B cell (primary cell): ENCODE measurements at regions not wholly inside any gene's neighbourhood (a gene's known extent, or its start where the extent isn't known, plus 50 kb on each side); places are given as distances from the start of the nearest gene placed in this dataset.

Source experiments
- ATAC-seq: fragments of 200-7000 bp; cut with Tn5 transposase; one replicate; pipeline ENCODE4 v1.10.0; 2021; ENCODE audit warnings: low read depth, mild to moderate bottlenecking, moderate number of reproducible peaks, moderate library complexity
- CTCF ChIA-PET: fragments of 350-600 bp; sonication (Branson Sonifier 250); formaldehyde crosslinking; loops from one replicate; lab custom pipeline; 2021; ENCODE audit warnings: antibody characterized with exemption, inconsistent platforms; lab: Charles Lee
- POLR2A ChIA-PET: fragments of 350-600 bp; sonication (Branson Sonifier 250); formaldehyde crosslinking; loops from one replicate; lab custom pipeline; 2021; ENCODE audit warnings: antibody characterized with exemption; lab: Charles Lee
- DNase-seq: peaks from one replicate; pipeline ENCODE4 v3.0.0; 2013
- H2AFZ ChIP-seq: 2 replicates; pipeline ENCODE4 v1.6.1; 2012; ENCODE audit warnings: mild to moderate bottlenecking, low read depth, low read length; ENCODE audit not compliant: insufficient read depth, poor library complexity, severe bottlenecking
- H3K27ac ChIP-seq, 2 donors: 1 replicate in 1 of 2; 2 replicates in 1 of 2; pipeline ENCODE4 v1.5.1; 2012 to 2013; ENCODE audit warnings: low read length in 2 of 2, mild to moderate bottlenecking in 2 of 2, moderate library complexity in 1 of 2
- H3K27me3 ChIP-seq, 4 experiments: fragments of 200-600 bp in 1 of 4; sonication (generic) in 1 of 4; replicated peaks in 1 of 4; 1 replicate in 2 of 4; 2 replicates in 2 of 4; pipeline versions ENCODE4 v1.6.1 to v1.7.0; 2013 to 2016; ENCODE audit warnings: low read length in 3 of 4, mild to moderate bottlenecking in 2 of 4, mixed read lengths in 1 of 4, moderate library complexity in 1 of 4; ENCODE audit not compliant: insufficient read depth in 4 of 4, control insufficient read depth in 3 of 4; ENCODE audit errors: control extremely low read depth in 1 of 4
- H3K36me3 ChIP-seq, 2 experiments: replicated peaks in 1 of 2; 1 replicate in 1 of 2; 2 replicates in 1 of 2; pipeline versions ENCODE4 v1.6.1 to v1.7.1; 2013; ENCODE audit warnings: low read length in 1 of 2; ENCODE audit not compliant: insufficient read depth in 2 of 2, control insufficient read depth in 1 of 2; ENCODE audit errors: control extremely low read depth in 1 of 2, extremely low read depth in 1 of 2
- H3K4me1 ChIP-seq, 2 donors: fragments of 200-600 bp in 1 of 2; sonication (generic) in 1 of 2; 1 replicate in 1 of 2; 2 replicates in 1 of 2; pipeline versions ENCODE4 v1.5.1 to v1.6.1; 2013 to 2017; ENCODE audit warnings: low read length in 2 of 2; ENCODE audit not compliant: control insufficient read depth in 2 of 2, insufficient read depth in 2 of 2
- H3K4me2 ChIP-seq: replicated peaks from 2 replicates; pipeline ENCODE3; 2012; ENCODE audit warnings: mild to moderate bottlenecking, low read depth, low read length; ENCODE audit not compliant: poor library complexity, severe bottlenecking
- H3K4me3 ChIP-seq, 5 experiments: fragments of 200-600 bp in 1 of 5; sonication (generic) in 1 of 5; 1 replicate in 3 of 5; 2 replicates in 2 of 5; pipeline versions ENCODE4 v1.5.1 to v1.7.0; 2011 to 2016; ENCODE audit warnings: low read length in 4 of 5, mild to moderate bottlenecking in 4 of 5, low read depth in 2 of 5, control low read depth in 1 of 5, moderate library complexity in 1 of 5; ENCODE audit not compliant: insufficient read depth in 1 of 5; ENCODE audit errors: control extremely low read depth in 1 of 5, extremely low read depth in 1 of 5
- H3K79me2 ChIP-seq: fragments of 200-600 bp; sonication (generic); one replicate; pipeline ENCODE4 v1.6.0; 2016; ENCODE audit warnings: low read length; ENCODE audit not compliant: control insufficient read depth, insufficient read depth
- H3K9ac ChIP-seq: fragments of 200-600 bp; sonication (generic); 2 replicates; pipeline ENCODE4 v1.6.1; 2017; ENCODE audit warnings: mild to moderate bottlenecking, low read length, moderate library complexity
- H3K9me3 ChIP-seq, 3 donors: one replicate each; pipeline versions ENCODE4 v1.6.1 to v1.7.1; 2013; ENCODE audit warnings: low read length in 2 of 3; ENCODE audit not compliant: control insufficient read depth in 2 of 3, insufficient read depth in 1 of 3; ENCODE audit errors: control extremely low read depth in 1 of 3
- H4K20me1 ChIP-seq: 2 replicates; pipeline ENCODE4 v1.6.0; 2012; ENCODE audit warnings: mild to moderate bottlenecking, low read length; ENCODE audit not compliant: insufficient read depth, control insufficient read depth, poor library complexity, severe bottlenecking
- H3K27ac Mint-ChIP-seq: one replicate; pipeline ENCODE4 v1.8.0; 2021; ENCODE audit warnings: mixed read lengths
- H3K27me3 Mint-ChIP-seq: one replicate; pipeline ENCODE4 v1.8.0; 2021; ENCODE audit warnings: mixed read lengths
- H3K4me1 Mint-ChIP-seq: one replicate; pipeline ENCODE4 v1.8.0; 2021; ENCODE audit warnings: mixed read lengths
- H3K4me3 Mint-ChIP-seq: one replicate; pipeline ENCODE4 v1.8.0; 2021; ENCODE audit warnings: mixed read lengths
- H3K9me3 Mint-ChIP-seq: one replicate; pipeline ENCODE4 v1.8.0; 2022; ENCODE audit warnings: mixed read lengths; ENCODE audit not compliant: insufficient read depth
- EZH2 ChIP-seq: IDR thresholded peaks from 2 replicates; pipeline ENCODE4 v1.6.1; 2012; ENCODE audit warnings: borderline replicate concordance, low read depth, mild to moderate bottlenecking, moderate library complexity, low read length; ENCODE audit not compliant: insufficient read depth, poor library complexity, severe bottlenecking
- WGBS: methylation state at CpG from one replicate; pipeline ENCODE4 v1.1.5; 2013; ENCODE audit warnings: missing lambda C conversion rate; ENCODE audit not compliant: insufficient coverage; 5-methylcytosine and 5-hydroxymethylcytosine counted together
- intact Hi-C: fragments of 100-400 bp; cut with micrococcal nuclease; formaldehyde crosslinking; loops from one replicate; pipeline ENCODE4 v1.10.0; 2022
- TF ChIP-seq, protein P1 (sequence below): fragments of 200-600 bp; IDR thresholded peaks from one replicate; pipeline ENCODE4 v1.8.0; 2022; ENCODE audit warnings: antibody characterized with exemption, mild to moderate bottlenecking

DNA sequence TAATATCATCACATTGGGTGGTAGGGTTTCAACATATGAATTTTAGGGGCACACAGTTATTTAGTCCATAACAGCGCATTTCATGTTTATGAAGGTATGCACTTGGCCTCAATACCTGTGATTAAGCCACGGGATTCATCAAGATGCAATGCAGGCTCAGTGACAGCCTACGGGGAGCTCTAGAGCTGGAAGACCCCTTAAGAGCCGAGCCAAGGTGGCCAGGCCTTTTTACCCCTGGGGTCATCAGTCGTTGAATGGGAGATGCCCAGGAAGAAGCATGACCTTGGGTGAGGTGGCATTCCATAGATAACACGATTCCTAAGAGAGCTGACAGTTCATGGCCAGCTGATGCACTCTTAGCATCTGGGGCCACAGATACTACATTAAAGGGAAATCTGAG, 380.0 kb downstream of the ZNF536 start:
- ChIA-PET CTCF (no interaction called here), POLR2A (no interaction called here)
- no peak for ATAC-seq
- H3K4me3 Mint-ChIP-seq = no peak overlapping the region
- Histone ChIP-seq H3K79me2 (no peaks in the 10 kb centered on the region), H4K20me1 (no peaks in the 10 kb centered on the region), H3K9ac (no peak overlapping the region), H3K4me3 (no peak overlapping the region), H2AFZ (no peak overlapping the region), H3K4me2 (no peak overlapping the region), H3K27ac (no peak overlapping the region), H3K4me1 (no peaks in the 10 kb centered on the region), H3K27me3 (no peaks in the 10 kb centered on the region), H3K9me3 (peaks cover 0 to 13% (median 1%) of the 10 kb centered on the region in 3 donors), H3K36me3 (no peaks in the 10 kb centered on the region)
- intact Hi-C loops = no loop called here
- TF ChIP-seq, protein P1, sequence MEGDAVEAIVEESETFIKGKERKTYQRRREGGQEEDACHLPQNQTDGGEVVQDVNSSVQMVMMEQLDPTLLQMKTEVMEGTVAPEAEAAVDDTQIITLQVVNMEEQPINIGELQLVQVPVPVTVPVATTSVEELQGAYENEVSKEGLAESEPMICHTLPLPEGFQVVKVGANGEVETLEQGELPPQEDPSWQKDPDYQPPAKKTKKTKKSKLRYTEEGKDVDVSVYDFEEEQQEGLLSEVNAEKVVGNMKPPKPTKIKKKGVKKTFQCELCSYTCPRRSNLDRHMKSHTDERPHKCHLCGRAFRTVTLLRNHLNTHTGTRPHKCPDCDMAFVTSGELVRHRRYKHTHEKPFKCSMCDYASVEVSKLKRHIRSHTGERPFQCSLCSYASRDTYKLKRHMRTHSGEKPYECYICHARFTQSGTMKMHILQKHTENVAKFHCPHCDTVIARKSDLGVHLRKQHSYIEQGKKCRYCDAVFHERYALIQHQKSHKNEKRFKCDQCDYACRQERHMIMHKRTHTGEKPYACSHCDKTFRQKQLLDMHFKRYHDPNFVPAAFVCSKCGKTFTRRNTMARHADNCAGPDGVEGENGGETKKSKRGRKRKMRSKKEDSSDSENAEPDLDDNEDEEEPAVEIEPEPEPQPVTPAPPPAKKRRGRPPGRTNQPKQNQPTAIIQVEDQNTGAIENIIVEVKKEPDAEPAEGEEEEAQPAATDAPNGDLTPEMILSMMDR = no peak
- no peak for TF ChIP-seq EZH2
- no peaks in the 10 kb centered on the region for H3K4me1 Mint-ChIP-seq
- 75% methylated on average over 6 of the region's 6 CpGs for WGBS
- no peak overlapping the region for H3K27ac Mint-ChIP-seq
- H3K27me3 Mint-ChIP-seq = no peaks in the 10 kb centered on the region
- H3K9me3 Mint-ChIP-seq = peaks cover 6% of the 10 kb centered on the region
- DNase-seq = no peak

DNA sequence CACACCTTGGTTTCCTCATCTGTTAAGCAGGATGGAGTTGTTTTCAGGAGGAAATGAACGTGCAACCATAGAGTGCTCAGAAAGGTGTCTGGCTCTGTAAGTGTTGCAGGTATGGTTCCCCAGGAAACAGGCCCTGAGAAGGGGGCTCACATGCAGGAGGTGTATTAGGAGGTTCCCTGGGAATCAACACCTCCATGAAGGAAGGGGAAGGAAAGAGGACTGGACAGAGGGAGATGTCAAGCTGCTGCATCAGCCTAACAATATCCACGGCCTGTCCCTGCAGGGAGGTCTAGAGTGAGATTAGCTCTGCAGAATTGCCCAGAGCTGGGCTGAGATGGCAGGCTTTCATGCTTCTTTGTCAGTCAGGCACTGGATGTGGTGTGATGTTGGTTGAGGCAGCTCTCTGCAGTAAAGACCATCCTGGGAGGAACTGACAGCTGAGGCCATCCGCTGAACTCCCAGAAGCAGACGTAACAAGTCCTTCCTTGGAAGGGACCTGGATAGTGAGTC, 373.3 kb downstream of the ZNF536 start:
- no peak overlapping the region for H3K4me2 ChIP-seq
- H3K79me2 ChIP-seq = no peaks in the 10 kb centered on the region
- H3K4me3 Mint-ChIP-seq = no peak overlapping the region
- H3K27ac Mint-ChIP-seq = no peak overlapping the region
- H3K27me3 ChIP-seq = no peaks in the 10 kb centered on the region
- H3K9me3 Mint-ChIP-seq = peaks cover 2% of the 10 kb centered on the region
- CTCF ChIA-PET = no interaction called here
- TF ChIP-seq, protein P1 = no peak
- TF ChIP-seq EZH2 = no peak
- WGBS = 92% methylated on average over 4 of the region's 4 CpGs
- no peaks in the 10 kb centered on the region for H3K27me3 Mint-ChIP-seq
- no peaks in the 10 kb centered on the region for H3K36me3 ChIP-seq
- ATAC-seq (no peak), DNase-seq (no peak)
- intact Hi-C loops = no loop called here
- H3K27ac ChIP-seq = no peak overlapping the region
- H3K9me3 ChIP-seq = peaks cover 0 to 18% (median 1%) of the 10 kb centered on the region in 3 donors
- H3K4me1 Mint-ChIP-seq = no peaks in the 10 kb centered on the region
- POLR2A ChIA-PET = no interaction called here
- H2AFZ ChIP-seq = no peak overlapping the region
- no peak overlapping the region for H3K9ac ChIP-seq
- H4K20me1 ChIP-seq = no peaks in the 10 kb centered on the region
- no peak overlapping the region for H3K4me3 ChIP-seq
- no peaks in the 10 kb centered on the region for H3K4me1 ChIP-seq
